Peyer's patch (tissue), 4 donors: ENCODE measurements at regions not wholly inside any gene's neighbourhood (a gene's known extent, or its start where the extent isn't known, plus 50 kb on each side); places are given as distances from the start of the nearest gene placed in this dataset.

ENCODE experiments used
- CTCF ChIP-seq, 6 experiments: fragments of 450-650 bp in 4 of 6; fragments of 200-600 bp in 2 of 6; sonication (generic) in 1 of 6; IDR thresholded peaks; one replicate each; pipeline ENCODE4 v1.5.1; 2017 to 2019; ENCODE audit warnings: antibody characterized with exemption in 6 of 6, mild to moderate bottlenecking in 3 of 6, moderate library complexity in 1 of 6
- POLR2A ChIP-seq, 2 donors: fragments of 450-650 bp; IDR thresholded peaks; one replicate each; pipeline ENCODE4 v1.5.1; 2017; ENCODE audit warnings: antibody characterized with exemption in 2 of 2, mild to moderate bottlenecking in 2 of 2, moderate library complexity in 2 of 2

- TF ChIP-seq CTCF (IDR thresholded peaks at IDR 0.05) (no peak), POLR2A (IDR thresholded peaks at IDR 0.05) (no peak)
Observed at GRCh38 chr4:121221608-121222007, 57.5 kb upstream of the TNIP3 start.
